Activated CD8-positive, alpha-beta T cell treated with anti-CD3 and anti-CD28 coated beads for 36 hours (primary cell): ENCODE measurements at regions not wholly inside any gene's neighbourhood (a gene's known extent, or its start where the extent isn't known, plus 50 kb on each side); places are given as distances from the start of the nearest gene placed in this dataset.

Experiments
- ATAC-seq: fragments of 200-7000 bp; cut with Tn5 transposase; one replicate; pipeline ENCODE4 v1.10.0; 2021; ENCODE audit warnings: mild to moderate bottlenecking, moderate library complexity
- CTCF ChIA-PET: fragments of 350-600 bp; sonication (Branson Sonifier 250); formaldehyde crosslinking; loops from one replicate; lab custom pipeline; 2021; ENCODE audit warnings: antibody characterized with exemption; lab: Charles Lee
- POLR2A ChIA-PET: fragments of 350-600 bp; sonication (Branson Sonifier 250); formaldehyde crosslinking; loops from one replicate; lab custom pipeline; 2021; ENCODE audit warnings: antibody characterized with exemption; lab: Charles Lee
- DNase-seq: peaks from one replicate; pipeline ENCODE4 v3.0.0-alpha.2; 2020
- H3K27ac Mint-ChIP-seq: one replicate; pipeline ENCODE4 v1.8.0; 2021; ENCODE audit warnings: mild to moderate bottlenecking, mixed read lengths
- H3K27me3 Mint-ChIP-seq: one replicate; pipeline ENCODE4 v1.8.0; 2021; ENCODE audit warnings: mixed read lengths
- H3K36me3 Mint-ChIP-seq: one replicate; pipeline ENCODE4 v1.8.0; 2021; ENCODE audit warnings: low read depth, mixed read lengths
- H3K4me1 Mint-ChIP-seq: one replicate; pipeline ENCODE4 v1.8.0; 2021; ENCODE audit warnings: low read depth, mixed read lengths
- H3K4me3 Mint-ChIP-seq: one replicate; pipeline ENCODE4 v1.8.0; 2021; ENCODE audit warnings: mild to moderate bottlenecking, moderate library complexity, mixed read lengths
- H3K9me3 Mint-ChIP-seq: one replicate; pipeline ENCODE4 v1.8.0; 2021; ENCODE audit warnings: mixed read lengths
- intact Hi-C: fragments of 100-400 bp; cut with micrococcal nuclease; formaldehyde crosslinking; loops from one replicate; pipeline ENCODE4 v1.10.0; 2022
- TF ChIP-seq, protein P1 (sequence below): fragments of 200-600 bp; IDR thresholded peaks from one replicate; pipeline ENCODE4 v1.8.0; 2022; ENCODE audit warnings: antibody characterized with exemption, mild to moderate bottlenecking

DNA sequence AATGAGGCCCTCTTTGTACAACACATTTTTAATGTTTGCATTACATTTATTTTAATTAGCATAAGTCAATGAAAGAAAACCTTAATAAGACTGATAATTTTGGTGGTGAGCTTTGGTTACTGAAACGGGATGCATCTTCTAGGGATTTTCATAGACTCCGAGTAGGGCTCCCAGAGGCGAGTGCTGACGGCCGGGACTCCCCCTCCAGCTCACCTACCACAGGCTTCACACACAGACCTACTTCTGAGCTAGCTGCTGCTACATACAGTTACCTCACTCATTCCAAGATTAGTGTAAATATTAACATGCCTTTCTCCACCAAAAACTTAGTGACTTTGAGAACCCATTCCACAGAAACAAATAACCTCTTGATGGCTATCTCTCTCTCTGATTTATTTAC is 271.1 kb downstream of the GALR1 start:
- Mint-ChIP-seq H3K36me3 (no peaks in the 10 kb centered on the region), H3K4me1 (no peaks in the 10 kb centered on the region), H3K27ac (no peak overlapping the region), H3K9me3 (no peaks in the 10 kb centered on the region), H3K4me3 (no peak overlapping the region), H3K27me3 (peaks cover 2% of the 10 kb centered on the region)
- ATAC-seq (no peak), DNase-seq (no peak)
- intact Hi-C loops, result no loop called here
- CTCF ChIA-PET, result no interaction called here
- POLR2A ChIA-PET, result no interaction called here
- TF ChIP-seq, protein P1, sequence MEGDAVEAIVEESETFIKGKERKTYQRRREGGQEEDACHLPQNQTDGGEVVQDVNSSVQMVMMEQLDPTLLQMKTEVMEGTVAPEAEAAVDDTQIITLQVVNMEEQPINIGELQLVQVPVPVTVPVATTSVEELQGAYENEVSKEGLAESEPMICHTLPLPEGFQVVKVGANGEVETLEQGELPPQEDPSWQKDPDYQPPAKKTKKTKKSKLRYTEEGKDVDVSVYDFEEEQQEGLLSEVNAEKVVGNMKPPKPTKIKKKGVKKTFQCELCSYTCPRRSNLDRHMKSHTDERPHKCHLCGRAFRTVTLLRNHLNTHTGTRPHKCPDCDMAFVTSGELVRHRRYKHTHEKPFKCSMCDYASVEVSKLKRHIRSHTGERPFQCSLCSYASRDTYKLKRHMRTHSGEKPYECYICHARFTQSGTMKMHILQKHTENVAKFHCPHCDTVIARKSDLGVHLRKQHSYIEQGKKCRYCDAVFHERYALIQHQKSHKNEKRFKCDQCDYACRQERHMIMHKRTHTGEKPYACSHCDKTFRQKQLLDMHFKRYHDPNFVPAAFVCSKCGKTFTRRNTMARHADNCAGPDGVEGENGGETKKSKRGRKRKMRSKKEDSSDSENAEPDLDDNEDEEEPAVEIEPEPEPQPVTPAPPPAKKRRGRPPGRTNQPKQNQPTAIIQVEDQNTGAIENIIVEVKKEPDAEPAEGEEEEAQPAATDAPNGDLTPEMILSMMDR, result no peak

DNA sequence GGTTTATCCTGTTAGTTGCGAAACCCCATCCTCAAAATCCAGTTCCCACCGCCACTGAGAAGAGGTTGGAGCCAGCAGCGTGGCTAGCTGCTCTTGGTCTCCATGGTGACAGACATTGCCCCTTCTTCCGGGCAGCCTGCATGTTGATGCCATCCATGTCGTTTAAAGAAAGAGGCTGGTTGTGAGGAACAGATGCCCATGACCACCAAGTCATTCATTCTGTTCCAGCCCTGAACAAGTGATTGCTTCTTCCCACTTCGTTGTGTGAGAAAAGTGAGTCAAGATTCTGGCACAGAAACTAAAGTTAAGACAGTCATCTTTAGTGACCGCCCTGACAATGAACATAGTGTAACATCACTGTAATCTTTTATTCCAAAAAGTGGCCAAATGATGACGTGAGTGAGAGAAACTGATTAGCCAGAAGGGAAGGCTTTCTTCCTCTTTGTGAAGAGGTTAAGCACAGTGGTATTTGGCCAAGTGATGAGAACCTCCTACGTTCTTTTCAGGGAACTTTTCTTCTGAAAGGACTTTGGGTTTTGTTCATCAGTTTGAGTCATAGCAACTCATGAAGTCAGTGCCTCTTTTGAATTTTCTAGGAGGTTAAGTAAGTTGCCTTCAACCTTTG is 272.5 kb downstream of the GALR1 start:
- peaks cover 2% of the 10 kb centered on the region for H3K27me3 Mint-ChIP-seq
- CTCF ChIA-PET, result no interaction called here
- TF ChIP-seq, protein P1, result no peak
- no peaks in the 10 kb centered on the region for H3K36me3 Mint-ChIP-seq
- H3K9me3 Mint-ChIP-seq, result peaks cover 8% of the 10 kb centered on the region
- POLR2A ChIA-PET, result no interaction called here
- H3K4me3 Mint-ChIP-seq, result no peak overlapping the region
- no peak overlapping the region for H3K27ac Mint-ChIP-seq
- no peaks in the 10 kb centered on the region for H3K4me1 Mint-ChIP-seq
- DNase-seq (no peak), ATAC-seq (no peak)
- intact Hi-C loops, result no loop called here

DNA sequence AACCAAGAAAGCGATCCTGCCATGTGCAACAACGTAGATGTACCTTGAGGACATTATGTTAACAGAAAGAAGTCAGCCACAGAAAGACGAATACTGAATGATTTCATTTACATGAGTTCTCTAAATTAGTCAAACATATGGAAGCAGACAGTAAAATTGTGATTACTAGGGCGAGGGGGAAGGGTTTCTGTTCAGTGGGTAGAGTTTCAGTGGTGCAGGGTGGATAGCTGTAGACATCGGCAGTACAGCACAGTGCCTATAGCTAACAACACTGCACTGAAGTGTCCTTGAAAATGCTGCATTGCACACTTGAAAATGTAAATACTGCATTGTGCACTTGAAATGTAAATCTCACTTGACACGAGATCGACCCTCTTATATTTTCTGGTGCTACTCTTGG is 275.3 kb downstream of the GALR1 start:
- Mint-ChIP-seq H3K4me3 (no peak overlapping the region), H3K27ac (no peak overlapping the region), H3K27me3 (peaks cover 2% of the 10 kb centered on the region), H3K4me1 (no peaks in the 10 kb centered on the region), H3K9me3 (peaks cover 10% of the 10 kb centered on the region), H3K36me3 (no peaks in the 10 kb centered on the region)
- DNase-seq (no peak), ATAC-seq (no peak)
- CTCF ChIA-PET, result no interaction called here
- intact Hi-C loops, result no loop called here
- POLR2A ChIA-PET, result no interaction called here
- TF ChIP-seq, protein P1, result no peak

DNA sequence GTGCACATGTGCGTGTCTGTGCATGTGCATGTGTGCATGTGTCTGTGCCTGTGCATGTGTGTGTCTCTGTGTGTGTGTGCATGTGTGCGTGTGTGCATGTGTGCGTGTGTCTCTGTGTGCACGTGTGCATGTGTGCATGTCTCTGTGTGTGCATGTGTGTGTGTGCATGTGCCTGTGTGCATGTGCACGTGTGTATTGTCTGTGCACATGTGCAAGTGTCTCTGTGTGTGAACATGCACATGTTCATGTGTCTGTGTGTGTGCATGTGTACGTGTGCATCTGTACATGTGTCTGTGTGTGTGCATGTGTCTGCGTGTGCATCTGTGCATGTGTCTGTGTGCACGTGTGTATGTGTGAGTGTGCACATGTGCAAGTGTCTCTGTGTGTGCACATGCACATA is 277.3 kb downstream of the GALR1 start:
- no peaks in the 10 kb centered on the region for H3K4me1 Mint-ChIP-seq
- H3K4me3 Mint-ChIP-seq, result no peak overlapping the region
- no peak overlapping the region for H3K27ac Mint-ChIP-seq
- H3K9me3 Mint-ChIP-seq, result peaks cover 10% of the 10 kb centered on the region
- POLR2A ChIA-PET, result no interaction called here
- no peaks in the 10 kb centered on the region for H3K27me3 Mint-ChIP-seq
- TF ChIP-seq, protein P1, result no peak
- ATAC-seq (no peak), DNase-seq (no peak)
- CTCF ChIA-PET, result interaction anchor here (1.4 kb wide), 1 partner anchor 11 kb away, joined by 3 read pairs; no protein-coding TSS in a partner anchor
- intact Hi-C loops, result no loop called here
- H3K36me3 Mint-ChIP-seq, result no peaks in the 10 kb centered on the region

DNA sequence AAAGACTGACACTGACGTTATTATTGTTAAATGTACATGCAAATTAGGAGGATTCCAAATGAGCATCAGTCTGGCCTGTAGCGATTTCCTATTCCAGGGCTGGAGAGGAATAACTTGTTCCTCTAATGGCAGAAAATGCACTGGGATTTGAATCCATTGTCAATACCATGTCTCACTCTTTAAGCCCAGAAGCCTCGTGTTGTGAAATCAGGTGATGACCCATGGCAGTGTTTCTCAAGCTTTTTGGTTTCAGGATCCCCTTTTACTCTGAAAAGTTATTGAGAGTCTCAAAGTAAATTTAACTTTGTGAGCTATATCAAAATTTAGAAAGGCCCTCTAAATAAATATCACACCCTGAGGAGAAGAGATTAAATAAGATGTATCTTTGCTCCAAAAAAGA is 279.2 kb downstream of the GALR1 start:
- no peaks in the 10 kb centered on the region for H3K4me1 Mint-ChIP-seq
- ATAC-seq, result no peak
- CTCF ChIA-PET, result interaction anchor here (1.1 kb wide), 1 partner anchor 12 kb away, joined by 3 read pairs; no protein-coding TSS in a partner anchor

More for the DNA sequence above, 279.2 kb downstream of the GALR1 start:
- POLR2A ChIA-PET, result no interaction called here
- no peak for DNase-seq
- H3K4me3 Mint-ChIP-seq, result no peak overlapping the region
- intact Hi-C loops, result no loop called here
- H3K9me3 Mint-ChIP-seq, result peaks cover 10% of the 10 kb centered on the region
- no peaks in the 10 kb centered on the region for H3K27me3 Mint-ChIP-seq
- TF ChIP-seq, protein P1, result no peak
- H3K36me3 Mint-ChIP-seq, result no peaks in the 10 kb centered on the region
- H3K27ac Mint-ChIP-seq, result no peak overlapping the region
